ENCODE measurements at regions not wholly inside any gene's neighbourhood (a gene's known extent, or its start where the extent isn't known, plus 50 kb on each side); places are given as distances from the start of the nearest gene placed in this dataset.
"Not testable (repeated sequence)": the region's sequence is repeated elsewhere in the genome, so short reads cannot be mapped to it uniquely, and the experiment has no call there.

DNA sequence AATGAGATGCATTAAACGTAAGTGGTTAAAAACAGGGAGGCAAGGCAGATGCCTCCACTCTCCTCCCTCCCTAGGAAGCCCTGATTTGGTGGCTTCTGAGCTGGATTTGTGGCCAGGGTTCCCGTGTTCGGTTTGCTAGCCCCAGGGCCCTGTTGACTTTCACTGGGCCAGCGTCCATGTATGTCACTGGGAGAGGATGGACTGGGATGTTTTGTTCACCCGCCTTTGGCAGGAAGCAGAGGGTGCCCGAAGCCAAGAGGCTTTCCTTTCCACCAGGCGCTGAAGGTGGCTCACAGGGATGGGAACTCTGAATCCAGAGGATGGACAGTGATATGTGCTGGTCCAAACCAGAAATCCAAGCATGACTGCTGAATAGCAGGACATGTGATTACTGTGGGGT lies 146.6 kb downstream of the CSNK2A3 start:
- no peak overlapping the region for H3K4me3 ChIP-seq (ENCODE audit: control insufficient read depth, low read depth, low read length)
- no peak for DNase-seq (ENCODE audit: low read depth)
- TF ChIP-seq, protein P1, sequence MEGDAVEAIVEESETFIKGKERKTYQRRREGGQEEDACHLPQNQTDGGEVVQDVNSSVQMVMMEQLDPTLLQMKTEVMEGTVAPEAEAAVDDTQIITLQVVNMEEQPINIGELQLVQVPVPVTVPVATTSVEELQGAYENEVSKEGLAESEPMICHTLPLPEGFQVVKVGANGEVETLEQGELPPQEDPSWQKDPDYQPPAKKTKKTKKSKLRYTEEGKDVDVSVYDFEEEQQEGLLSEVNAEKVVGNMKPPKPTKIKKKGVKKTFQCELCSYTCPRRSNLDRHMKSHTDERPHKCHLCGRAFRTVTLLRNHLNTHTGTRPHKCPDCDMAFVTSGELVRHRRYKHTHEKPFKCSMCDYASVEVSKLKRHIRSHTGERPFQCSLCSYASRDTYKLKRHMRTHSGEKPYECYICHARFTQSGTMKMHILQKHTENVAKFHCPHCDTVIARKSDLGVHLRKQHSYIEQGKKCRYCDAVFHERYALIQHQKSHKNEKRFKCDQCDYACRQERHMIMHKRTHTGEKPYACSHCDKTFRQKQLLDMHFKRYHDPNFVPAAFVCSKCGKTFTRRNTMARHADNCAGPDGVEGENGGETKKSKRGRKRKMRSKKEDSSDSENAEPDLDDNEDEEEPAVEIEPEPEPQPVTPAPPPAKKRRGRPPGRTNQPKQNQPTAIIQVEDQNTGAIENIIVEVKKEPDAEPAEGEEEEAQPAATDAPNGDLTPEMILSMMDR (IDR thresholded peaks at IDR 0.05; ENCODE audit: control insufficient read depth, insufficient read depth, low read depth, low read length, missing control alignments), result no peak

DNA sequence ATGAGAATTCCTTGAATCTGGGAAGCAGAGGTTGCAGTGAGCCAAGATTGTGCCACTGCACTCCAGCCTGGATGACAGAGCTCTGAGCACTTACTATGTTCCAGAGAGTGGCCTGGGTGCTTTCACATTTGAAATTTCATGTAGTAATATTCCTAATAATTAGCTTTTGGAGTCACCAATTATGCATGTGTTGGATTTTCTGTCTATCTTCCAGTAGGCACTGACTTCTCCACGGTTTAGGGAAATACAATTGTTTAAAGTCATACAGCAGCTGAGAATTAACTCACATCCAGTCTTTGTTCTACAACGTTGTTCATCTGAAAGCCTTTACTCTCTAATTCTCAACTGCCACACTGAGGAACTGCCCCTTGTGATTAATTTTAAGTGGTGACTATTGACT lies 150.2 kb downstream of the CSNK2A3 start:
- no peak for DNase-seq (ENCODE audit: low read depth)
- TF ChIP-seq, protein P1 (IDR thresholded peaks at IDR 0.05; ENCODE audit: control insufficient read depth, insufficient read depth, low read depth, low read length, missing control alignments), result no peak
- H3K4me3 ChIP-seq (ENCODE audit: control insufficient read depth, low read depth, low read length), result no peak overlapping the region

DNA sequence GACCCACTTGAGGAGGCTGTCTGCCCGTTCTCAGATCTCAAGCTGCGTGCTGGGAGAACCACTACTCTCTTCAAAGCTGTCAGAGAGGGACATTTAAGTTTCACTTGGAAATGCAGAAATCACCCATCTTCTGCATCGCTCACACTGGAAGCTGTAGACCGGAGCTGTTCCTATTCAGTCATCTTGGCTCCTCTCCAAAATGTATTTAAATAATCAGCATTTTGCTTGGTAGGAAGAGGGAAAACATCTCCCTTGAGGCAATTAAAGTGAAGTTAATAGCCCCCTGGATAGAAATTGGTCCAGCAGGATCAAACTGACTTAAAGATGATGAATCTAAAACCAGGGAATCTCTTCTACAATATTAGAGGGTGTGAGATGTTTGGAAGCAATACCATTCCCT lies 151.7 kb downstream of the CSNK2A3 start:
- H3K4me3 ChIP-seq (ENCODE audit: control insufficient read depth, low read depth, low read length); DNase-seq (ENCODE audit: low read depth): not testable (repeated sequence)

DNA sequence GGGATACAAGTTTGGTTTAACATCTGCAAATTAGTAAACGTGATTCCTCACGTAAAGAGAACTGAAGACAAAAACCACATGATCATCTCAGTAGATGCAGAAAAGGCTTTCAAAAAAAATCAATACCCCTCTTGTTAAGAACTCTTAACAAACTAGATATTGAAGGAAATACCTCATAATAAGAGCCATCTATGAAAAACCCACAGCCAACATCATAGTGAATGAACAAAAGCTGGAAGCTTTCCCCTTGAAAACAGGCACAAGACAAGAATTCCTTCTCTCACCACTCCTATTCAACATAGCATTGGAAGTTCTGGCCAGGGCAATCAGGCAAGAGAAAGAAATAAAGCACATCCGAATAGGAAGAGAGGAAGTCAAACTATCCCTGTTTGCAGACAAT lies 160.5 kb downstream of the CSNK2A3 start:
- no peak overlapping the region for H3K4me3 ChIP-seq (ENCODE audit: control insufficient read depth, low read depth, low read length)
- DNase-seq (ENCODE audit: low read depth), result no peak
- TF ChIP-seq, protein P1 (IDR thresholded peaks at IDR 0.05; ENCODE audit: control insufficient read depth, insufficient read depth, low read depth, low read length, missing control alignments), result no peak

DNA sequence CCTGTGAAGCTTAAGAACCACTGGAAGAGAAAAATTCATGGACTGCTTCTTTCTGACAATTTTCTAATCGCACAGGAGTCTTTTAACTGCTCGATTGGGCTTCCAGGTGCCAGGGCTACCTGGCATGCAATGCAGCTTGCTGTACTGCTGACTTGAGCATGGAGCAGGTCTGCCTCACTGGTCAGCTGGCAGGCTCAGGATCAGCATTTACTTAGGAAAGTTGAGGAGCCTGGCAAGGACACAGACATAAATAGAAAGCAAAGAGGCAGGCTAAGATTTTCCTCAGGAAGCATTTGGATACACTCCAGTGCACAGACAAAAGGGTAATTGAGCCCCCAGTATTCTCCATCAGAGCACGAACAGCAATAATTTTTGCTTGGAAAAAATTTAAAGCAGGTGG lies 163.5 kb downstream of the CSNK2A3 start:
- no peak for DNase-seq (ENCODE audit: low read depth)
- H3K4me3 ChIP-seq (ENCODE audit: control insufficient read depth, low read depth, low read length), result no peak overlapping the region
- TF ChIP-seq, protein P1 (IDR thresholded peaks at IDR 0.05; ENCODE audit: control insufficient read depth, insufficient read depth, low read depth, low read length, missing control alignments), result no peak

DNA sequence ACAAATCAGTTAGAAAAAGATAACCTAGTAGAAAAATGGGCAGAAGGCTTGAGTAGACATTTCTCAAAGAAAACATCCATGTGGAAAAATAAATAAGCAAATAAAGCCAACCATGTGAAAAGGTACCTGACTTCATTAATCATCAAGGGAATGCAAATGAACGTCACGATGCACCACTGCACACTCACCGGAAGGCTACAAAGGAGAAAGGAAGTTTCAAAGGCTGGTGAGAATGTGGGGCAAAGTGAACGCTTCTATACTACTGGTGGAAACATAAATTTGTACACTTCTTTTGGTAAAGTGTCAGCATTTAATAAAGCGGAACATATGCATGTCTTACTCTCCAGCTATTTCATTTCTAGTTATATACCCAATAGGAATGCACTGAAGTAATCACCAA lies 166.8 kb downstream of the CSNK2A3 start:
- H3K4me3 ChIP-seq (ENCODE audit: control insufficient read depth, low read depth, low read length), result no peak overlapping the region
- DNase-seq (ENCODE audit: low read depth), result no peak
- TF ChIP-seq, protein P1 (IDR thresholded peaks at IDR 0.05; ENCODE audit: control insufficient read depth, insufficient read depth, low read depth, low read length, missing control alignments), result no peak

DNA sequence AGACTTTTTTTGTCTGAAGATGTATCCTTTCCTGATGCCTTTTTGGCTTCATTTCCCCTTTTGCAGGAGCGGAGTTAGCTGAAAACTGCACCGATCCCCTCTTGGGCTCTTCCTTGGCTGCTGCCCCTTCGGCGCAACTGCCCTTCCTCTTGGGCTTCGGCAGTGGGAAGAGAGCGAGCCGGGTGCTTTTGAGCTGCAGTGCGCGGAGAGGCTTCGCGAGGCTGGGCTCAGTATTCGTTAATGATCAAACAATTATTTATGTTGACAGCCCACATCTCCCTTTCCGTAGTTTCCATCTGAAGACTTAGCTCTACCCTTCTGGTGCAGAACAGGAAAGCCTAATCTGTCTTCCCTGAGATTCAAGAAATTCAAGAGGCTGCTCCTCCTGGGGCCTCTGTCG lies 170.8 kb downstream of the CSNK2A3 start:
- TF ChIP-seq, protein P1 (IDR thresholded peaks at IDR 0.05; ENCODE audit: control insufficient read depth, insufficient read depth, low read depth, low read length, missing control alignments), result no peak
- no peak overlapping the region for H3K4me3 ChIP-seq (ENCODE audit: control insufficient read depth, low read depth, low read length)
- no peak for DNase-seq (ENCODE audit: low read depth)

All from AG09309 (cell line).